OCI-LY7 (cell line): ENCODE measurements at regions not wholly inside any gene's neighbourhood (a gene's known extent, or its start where the extent isn't known, plus 50 kb on each side); places are given as distances from the start of the nearest gene placed in this dataset.

Experiments used
- CTCF ChIP-seq: fragments of 200-600 bp; sonication (generic); conservative IDR thresholded peaks from 2 replicates; pipeline ENCODE4 v1.5.1; 2014; ENCODE audit warnings: mild to moderate bottlenecking, antibody characterized with exemption, low read length, moderate library complexity, mixed read lengths
- EZH2phosphoT487 ChIP-seq: fragments of 200-600 bp; sonication (generic); IDR thresholded peaks from 2 replicates; pipeline ENCODE4 v1.6.1; 2018; ENCODE audit warnings: low read depth, borderline replicate concordance, mild to moderate bottlenecking, mixed run types, antibody characterized with exemption, low read length, moderate library complexity, mixed read lengths

GRCh38 chr15:37481126-37481525, 380.8 kb upstream of the MEIS2 start:
- no peak for TF ChIP-seq CTCF
- no peak for TF ChIP-seq EZH2phosphoT487
